GM12891 (cell line): ENCODE measurements at regions not wholly inside any gene's neighbourhood (a gene's known extent, or its start where the extent isn't known, plus 50 kb on each side); places are given as distances from the start of the nearest gene placed in this dataset.

Experiments
- DNase-seq: peaks from one replicate; pipeline ENCODE4 v3.0.0; 2011; ENCODE audit warnings: low spot score; ENCODE audit not compliant: insufficient read length
- FAIRE-seq: peaks from 2 replicates; lab custom pipeline; 2011; peaks lifted over from hg19 to GRCh38; lab: Jason Lieb, UNC
- PAX5 ChIP-seq: IDR thresholded peaks from 2 replicates; pipeline ENCODE4 v1.6.1; 2011; ENCODE audit warnings: low read length, moderate library complexity, mild to moderate bottlenecking; ENCODE audit not compliant: insufficient read depth, severe bottlenecking
- POLR2A ChIP-seq: IDR thresholded peaks from 2 replicates; pipeline ENCODE4 v1.6.1; 2011; ENCODE audit warnings: low read depth, low read length, control low read depth
- POLR2AphosphoS5 ChIP-seq: IDR thresholded peaks from 2 replicates; pipeline ENCODE4 v1.6.1; 2011; ENCODE audit warnings: low read depth, low read length, control low read depth
- POU2F2 ChIP-seq: IDR thresholded peaks from 2 replicates; pipeline ENCODE4 v1.6.1; 2011; ENCODE audit warnings: low read depth, mild to moderate bottlenecking, control low read depth, low read length, moderate library complexity
- SPI1 ChIP-seq: IDR thresholded peaks from 2 replicates; pipeline ENCODE4 v1.6.1; 2011; ENCODE audit warnings: low read depth, low read length, control low read depth
- TAF1 ChIP-seq: IDR thresholded peaks from 2 replicates; pipeline ENCODE4 v1.6.1; 2011; ENCODE audit warnings: low read depth, low read length, control low read depth

DNA sequence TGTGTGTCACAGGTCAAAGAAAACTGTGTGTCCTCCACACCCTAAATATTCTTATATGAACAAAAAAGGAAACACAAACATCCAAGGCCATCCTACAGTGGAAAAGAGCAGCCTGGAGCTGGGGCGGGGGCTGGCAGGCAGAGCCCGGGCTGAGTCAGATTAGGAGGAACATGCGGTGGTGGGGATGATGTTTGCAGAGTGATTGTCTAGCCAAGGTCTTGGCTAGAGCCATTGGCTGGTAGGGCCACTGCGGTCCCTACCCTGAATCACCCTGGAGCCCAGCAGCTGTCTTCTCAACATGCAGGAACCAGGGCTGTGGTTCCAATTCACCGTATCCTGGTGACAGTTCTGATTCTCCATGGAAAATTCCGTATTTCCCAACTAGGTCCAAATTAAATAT, 439.5 kb downstream of the FGF9 start:
- TF ChIP-seq POLR2AphosphoS5 = no peak
- no peak for TF ChIP-seq TAF1
- no peak for TF ChIP-seq PAX5
- no peak for TF ChIP-seq POU2F2
- no peak for TF ChIP-seq POLR2A
- TF ChIP-seq SPI1 = no peak
- FAIRE-seq (no peak), DNase-seq (no peak)

DNA sequence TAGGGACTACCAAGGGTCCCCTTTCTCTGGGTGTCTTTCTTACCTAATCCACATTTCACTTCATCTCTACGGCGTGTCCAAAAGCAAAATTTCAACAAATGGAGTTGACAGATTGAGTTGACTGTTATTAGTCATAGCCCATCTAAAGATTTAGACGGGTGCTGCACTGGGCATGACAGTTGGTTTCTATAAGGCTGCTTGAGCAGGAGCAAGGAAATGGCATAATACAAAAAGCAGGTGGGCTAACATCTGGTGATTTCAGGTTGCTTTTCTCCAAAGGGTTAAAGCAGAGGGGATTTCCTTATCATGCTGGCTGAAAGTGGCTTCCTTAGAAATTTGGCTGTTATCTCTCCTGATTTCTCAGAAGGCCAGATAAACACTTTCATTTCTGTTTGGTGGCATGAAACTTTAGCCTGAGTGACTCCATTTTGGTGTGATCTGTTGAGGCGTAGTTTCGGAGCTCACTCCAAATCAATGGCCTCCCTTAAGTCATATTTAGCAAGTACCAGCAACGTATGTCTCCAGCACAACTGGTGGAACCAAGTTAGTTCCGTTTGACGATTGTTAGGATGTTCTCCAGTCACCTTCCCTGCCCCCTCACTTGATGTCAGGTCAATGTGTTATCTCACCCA, 440.4 kb downstream of the FGF9 start:
- TF ChIP-seq POLR2A (no peak), POU2F2 (no peak), SPI1 (no peak), POLR2AphosphoS5 (no peak), PAX5 (no peak), TAF1 (no peak)
- DNase-seq (no peak), FAIRE-seq (no peak)

DNA sequence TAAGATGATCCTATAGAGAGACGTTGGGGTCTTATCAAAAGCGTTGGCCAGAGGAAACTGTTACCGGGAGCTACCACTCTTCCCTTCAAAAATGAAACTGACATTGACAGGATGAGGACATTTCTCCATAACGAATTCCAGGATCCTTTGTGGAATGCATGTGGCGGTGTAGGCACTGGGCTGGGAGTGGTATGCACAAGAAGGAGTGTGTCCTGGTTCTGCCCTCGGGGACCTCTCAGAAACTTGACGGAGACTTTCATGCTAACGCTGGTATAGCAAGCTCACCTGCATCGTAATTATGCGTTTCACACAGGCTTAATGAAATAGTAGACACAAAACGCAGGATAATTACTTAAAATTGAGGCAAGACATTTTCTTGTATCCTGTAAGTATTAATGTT, 441.1 kb downstream of the FGF9 start:
- TF ChIP-seq TAF1 = no peak
- TF ChIP-seq POU2F2 = no peak
- no peak for TF ChIP-seq SPI1
- TF ChIP-seq POLR2AphosphoS5 = no peak
- no peak for TF ChIP-seq PAX5
- TF ChIP-seq POLR2A = no peak
- DNase-seq (no peak), FAIRE-seq (no peak)

DNA sequence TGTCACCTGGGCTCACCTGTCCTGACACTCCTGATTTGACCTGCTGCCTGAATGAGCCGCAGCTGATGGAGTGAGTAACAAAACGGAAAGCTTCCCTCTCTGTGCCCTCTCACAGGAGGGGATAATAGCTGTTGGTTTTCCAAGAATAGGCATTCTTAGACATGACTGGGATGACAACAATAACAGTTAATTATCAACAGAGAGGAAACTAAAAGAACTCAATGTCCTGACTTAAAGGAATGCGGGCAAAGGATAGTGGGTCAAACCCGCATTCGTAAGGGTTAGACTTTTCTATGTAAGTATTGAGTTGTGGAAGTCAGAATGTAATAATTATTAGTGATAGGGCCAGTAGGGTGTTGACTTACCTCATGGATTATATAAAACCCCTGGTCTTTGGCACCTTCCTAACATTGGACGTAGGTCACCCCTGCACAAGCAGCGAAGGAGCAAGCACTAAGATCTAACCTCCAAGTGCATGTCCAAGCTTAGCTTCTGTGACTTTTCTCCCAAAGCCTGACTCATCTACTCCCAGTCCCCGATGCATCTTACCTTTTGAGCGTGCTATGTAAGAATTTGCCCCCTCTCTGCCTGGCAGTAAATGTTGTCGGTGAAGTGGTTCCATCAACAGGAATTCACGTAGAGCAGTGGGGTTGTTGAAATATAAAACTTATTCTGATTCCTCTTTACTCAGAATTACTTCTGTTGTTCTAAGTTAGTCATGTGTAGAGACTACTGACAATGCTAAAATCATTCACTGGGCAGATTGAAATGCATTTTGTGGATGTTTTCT, 442.3 kb downstream of the FGF9 start:
- no peak for FAIRE-seq

DNA sequence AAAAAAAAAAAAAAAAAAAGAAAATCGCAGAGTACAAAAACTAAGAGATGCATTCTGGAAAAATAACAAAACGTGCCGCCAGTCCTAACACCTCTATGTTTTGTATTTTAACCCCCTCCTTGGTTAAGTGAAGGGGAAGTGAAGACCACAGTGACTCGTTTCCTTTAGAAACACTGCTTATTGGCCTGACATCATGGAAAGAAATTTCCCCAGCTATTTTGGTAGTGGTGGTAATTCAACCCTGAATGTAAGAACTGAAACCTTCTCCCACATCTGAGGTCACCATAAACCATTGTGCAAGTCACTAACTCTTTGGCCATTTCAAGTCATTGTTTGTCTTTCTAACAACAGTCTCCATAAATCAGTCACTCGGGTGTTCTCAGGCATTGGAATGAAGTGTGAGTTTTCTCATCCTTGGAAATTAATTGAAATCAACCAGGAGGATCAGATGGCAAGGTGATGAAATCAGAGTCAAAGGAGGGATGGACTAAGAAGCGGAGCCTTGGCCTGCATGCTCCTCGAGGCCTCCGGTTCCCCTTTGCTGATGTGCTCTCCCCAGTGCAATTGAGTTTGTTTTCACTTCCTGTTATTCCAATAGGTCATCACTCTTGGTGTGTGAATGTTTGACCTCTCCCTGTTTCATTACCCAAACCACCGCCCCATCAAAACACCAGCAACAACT, 443.9 kb downstream of the FGF9 start:
- DNase-seq (peak; percentile 30), FAIRE-seq (peak; percentile 87)
- TF ChIP-seq SPI1 = peak; percentile 98
- 0 out of 2 replicates have a peak, but pooled peaks have one; percentile 23 for TF ChIP-seq POLR2A
- peak; percentile 43; the same call in 1 of the 2 replicates for TF ChIP-seq POLR2AphosphoS5
- peak; percentile 55; the same call in 1 of the 2 replicates for TF ChIP-seq POU2F2
- TF ChIP-seq PAX5 = no peak
- no peak; the same call in 1 of the 2 replicates for TF ChIP-seq TAF1

More for the DNA sequence above, 442.3 kb downstream of the FGF9 start:
- TF ChIP-seq PAX5 (no peak), POLR2AphosphoS5 (no peak), TAF1 (no peak), POLR2A (no peak), SPI1 (no peak), POU2F2 (no peak)
- no peak for DNase-seq

DNA sequence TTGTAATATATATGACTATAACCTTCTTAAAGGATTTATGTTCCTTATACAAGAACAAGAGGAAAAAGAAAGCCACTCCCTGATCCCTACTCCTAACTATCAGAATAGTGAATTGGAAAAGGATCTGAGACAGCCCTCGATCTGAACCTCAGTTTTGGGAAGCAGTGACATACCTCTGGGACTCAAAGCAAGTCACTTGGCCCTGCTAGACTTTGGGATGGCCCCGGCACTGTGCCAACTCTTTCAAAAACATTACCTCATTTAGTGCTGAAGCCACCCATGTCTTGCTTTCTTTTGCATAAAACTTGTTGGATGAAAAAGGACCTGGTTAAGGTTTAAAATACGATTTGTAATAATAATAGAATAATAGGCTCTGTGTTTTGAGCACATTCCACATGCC, 447.3 kb downstream of the FGF9 start:
- DNase-seq = no peak
- no peak for TF ChIP-seq POU2F2
- TF ChIP-seq POLR2A = no peak
- TF ChIP-seq PAX5 = no peak
- no peak for TF ChIP-seq POLR2AphosphoS5
- no peak for FAIRE-seq

DNA sequence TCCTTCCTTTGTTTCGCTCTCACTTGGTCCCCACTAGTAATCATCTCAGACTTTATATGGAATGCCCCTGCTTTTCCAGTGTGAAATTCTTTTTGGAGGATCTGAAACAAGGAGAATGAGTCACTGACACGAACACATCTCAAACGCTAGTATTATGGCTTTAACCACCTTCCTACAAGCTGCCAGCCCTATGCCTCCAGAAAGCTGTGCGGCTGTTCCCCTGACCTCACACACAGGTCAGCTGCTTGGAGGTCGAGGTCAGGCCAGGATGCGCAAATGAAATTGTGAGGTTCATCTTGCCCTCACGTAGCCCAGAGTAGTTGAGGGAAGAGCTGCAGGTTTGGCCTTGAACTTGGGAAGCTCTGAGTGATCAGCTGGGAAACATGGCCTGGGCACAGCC, 449.8 kb downstream of the FGF9 start:
- TF ChIP-seq POLR2AphosphoS5 (no peak), TAF1 (no peak), SPI1 (no peak; the same call in 1 of the 2 replicates), POLR2A (no peak), POU2F2 (no peak), PAX5 (no peak)
- DNase-seq = no peak
- FAIRE-seq = no peak

DNA sequence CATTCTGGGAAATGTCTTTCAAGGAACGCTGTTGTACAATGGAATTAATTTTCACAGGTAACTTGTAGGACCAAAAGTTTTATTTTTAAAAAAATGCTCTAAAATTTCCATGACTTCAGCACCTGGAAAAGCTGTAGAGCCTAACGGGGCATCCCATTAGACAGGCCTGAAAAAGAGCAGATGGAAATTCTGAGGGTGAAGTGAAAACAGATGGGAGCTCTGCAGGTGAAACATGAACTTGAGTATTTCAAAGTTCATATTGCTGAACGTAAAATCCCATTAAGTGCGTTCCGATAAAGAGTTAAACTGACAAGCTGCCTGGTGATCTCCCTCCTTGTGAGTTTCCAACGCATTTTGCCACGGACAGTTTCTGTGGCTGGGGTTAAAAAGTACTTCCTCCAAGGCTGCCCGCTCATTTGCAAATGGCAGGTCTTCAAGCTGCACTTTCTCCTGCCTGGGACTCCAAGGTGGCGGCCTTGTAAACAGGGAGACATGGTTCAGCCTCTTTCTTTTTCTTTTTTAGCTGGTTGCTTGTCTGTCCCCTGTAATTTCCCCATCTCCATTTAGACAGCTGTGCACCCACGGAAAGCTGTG, 450.4 kb downstream of the FGF9 start:
- DNase-seq = no peak
- FAIRE-seq = no peak
- TF ChIP-seq POLR2A (no peak), SPI1 (no peak)
